ENCODE measurements at regions not wholly inside any gene's neighbourhood (a gene's known extent, or its start where the extent isn't known, plus 50 kb on each side); places are given as distances from the start of the nearest gene placed in this dataset.

- no peak for DNase-seq
- H2AFZ ChIP-seq (ENCODE audit: insufficient read depth, low read depth, low read length, poor library complexity, severe bottlenecking), result no peak overlapping the region
- H3K4me3 Mint-ChIP-seq, result no peak overlapping the region
- H3K27me3 ChIP-seq (replicated peaks in 1 of 4; ENCODE audit: control extremely low read depth in 1 of 4, control insufficient read depth in 3 of 4, insufficient read depth in 4 of 4, low read length in 3 of 4), result peaks cover 0 to 7% (median 1%) of the 10 kb centered on the region in 4 experiments
- ATAC-seq (ENCODE audit: low read depth), result no peak
- TF ChIP-seq CTCF (IDR thresholded peaks at IDR 0.05), result no peak
- no peak for TF ChIP-seq EZH2 (IDR thresholded peaks at IDR 0.05; ENCODE audit: borderline replicate concordance, insufficient read depth, low read depth, low read length, poor library complexity, severe bottlenecking)
- H4K20me1 ChIP-seq (ENCODE audit: control insufficient read depth, insufficient read depth, low read length, poor library complexity, severe bottlenecking), result no peaks in the 10 kb centered on the region
- H3K27ac ChIP-seq (ENCODE audit: low read length in 2 of 2), result no peak overlapping the region
- 95% methylated on average over 5 of the region's 7 CpGs for WGBS (ENCODE audit: insufficient coverage)
- H3K9me3 ChIP-seq (ENCODE audit: control extremely low read depth in 1 of 3, control insufficient read depth in 2 of 3, insufficient read depth in 1 of 3, low read length in 2 of 3), result no peaks in the 10 kb centered on the region
- intact Hi-C loops (cut with micrococcal nuclease), result no loop called here
- no peaks in the 10 kb centered on the region for H3K79me2 ChIP-seq (ENCODE audit: control insufficient read depth, insufficient read depth, low read length)
- H3K4me1 Mint-ChIP-seq, result no peaks in the 10 kb centered on the region
- H3K9ac ChIP-seq (ENCODE audit: low read length), result no peak overlapping the region
- peaks cover 29% of the 10 kb centered on the region for H3K27me3 Mint-ChIP-seq
- ChIA-PET POLR2A (interaction anchor here (0.5 kb wide), 1 partner anchor 16 kb away, joined by 3 read pairs; no protein-coding TSS in a partner anchor), CTCF (interaction anchor here (1.3 kb wide), 1 partner anchor 10 kb away, joined by 3 read pairs; no protein-coding TSS in a partner anchor)
- H3K27ac Mint-ChIP-seq, result no peak overlapping the region
- no peaks in the 10 kb centered on the region for H3K36me3 ChIP-seq (replicated peaks in 1 of 2; ENCODE audit: control extremely low read depth in 1 of 2, control insufficient read depth in 1 of 2, extremely low read depth in 1 of 2, insufficient read depth in 2 of 2, low read length in 1 of 2)
- peaks cover 2% of the 10 kb centered on the region for H3K9me3 Mint-ChIP-seq (ENCODE audit: insufficient read depth)
- no peak overlapping the region for H3K4me2 ChIP-seq (replicated peaks; ENCODE audit: low read depth, low read length, poor library complexity, severe bottlenecking)
- H3K4me1 ChIP-seq (ENCODE audit: control insufficient read depth in 2 of 2, insufficient read depth in 2 of 2, low read length in 2 of 2), result no peaks in the 10 kb centered on the region
- H3K4me3 ChIP-seq (ENCODE audit: control extremely low read depth in 1 of 5, extremely low read depth in 1 of 5, insufficient read depth in 1 of 5, low read depth in 2 of 5, low read length in 4 of 5), result no peak overlapping the region
Observed at GRCh38 chr10:78954689-78955088, 114.1 kb upstream of the ZMIZ1 start.

GRCh38 chr10:78955206-78955605 is 113.6 kb upstream of the ZMIZ1 start:
- H3K9me3 ChIP-seq (ENCODE audit: control extremely low read depth in 1 of 3, control insufficient read depth in 2 of 3, insufficient read depth in 1 of 3, low read length in 2 of 3), result no peaks in the 10 kb centered on the region
- TF ChIP-seq CTCF (IDR thresholded peaks at IDR 0.05), result no peak
- no peak for TF ChIP-seq EZH2 (IDR thresholded peaks at IDR 0.05; ENCODE audit: borderline replicate concordance, insufficient read depth, low read depth, low read length, poor library complexity, severe bottlenecking)
- H3K4me3 ChIP-seq (ENCODE audit: control extremely low read depth in 1 of 5, extremely low read depth in 1 of 5, insufficient read depth in 1 of 5, low read depth in 2 of 5, low read length in 4 of 5), result no peak overlapping the region
- no peak overlapping the region for H3K4me2 ChIP-seq (replicated peaks; ENCODE audit: low read depth, low read length, poor library complexity, severe bottlenecking)
- no peak overlapping the region for H3K27ac ChIP-seq (ENCODE audit: low read length in 2 of 2)
- H3K4me1 ChIP-seq (ENCODE audit: control insufficient read depth in 2 of 2, insufficient read depth in 2 of 2, low read length in 2 of 2), result no peaks in the 10 kb centered on the region
- peaks cover 27% of the 10 kb centered on the region for H3K27me3 Mint-ChIP-seq
- no peak overlapping the region for H3K27ac Mint-ChIP-seq
- no peak overlapping the region for H3K4me3 Mint-ChIP-seq
- no peak for DNase-seq
- intact Hi-C loops (cut with micrococcal nuclease), result no loop called here
- H4K20me1 ChIP-seq (ENCODE audit: control insufficient read depth, insufficient read depth, low read length, poor library complexity, severe bottlenecking), result no peaks in the 10 kb centered on the region
- peaks cover 0 to 7% (median 1%) of the 10 kb centered on the region in 4 experiments for H3K27me3 ChIP-seq (replicated peaks in 1 of 4; ENCODE audit: control extremely low read depth in 1 of 4, control insufficient read depth in 3 of 4, insufficient read depth in 4 of 4, low read length in 3 of 4)
- no peaks in the 10 kb centered on the region for H3K79me2 ChIP-seq (ENCODE audit: control insufficient read depth, insufficient read depth, low read length)
- no peak for ATAC-seq (ENCODE audit: low read depth)
- no peaks in the 10 kb centered on the region for H3K4me1 Mint-ChIP-seq
- CTCF ChIA-PET, result interaction anchor here (1.3 kb wide), 1 partner anchor 9 kb away, joined by 3 read pairs; no protein-coding TSS in a partner anchor
- H2AFZ ChIP-seq (ENCODE audit: insufficient read depth, low read depth, low read length, poor library complexity, severe bottlenecking), result no peak overlapping the region
- WGBS (ENCODE audit: insufficient coverage), result 89% methylated on average over 2 of the region's 3 CpGs
- H3K9me3 Mint-ChIP-seq (ENCODE audit: insufficient read depth), result peaks cover 2% of the 10 kb centered on the region
- POLR2A ChIA-PET, result interaction anchor here (0.5 kb wide), 1 partner anchor 16 kb away, joined by 3 read pairs; no protein-coding TSS in a partner anchor
- no peaks in the 10 kb centered on the region for H3K36me3 ChIP-seq (replicated peaks in 1 of 2; ENCODE audit: control extremely low read depth in 1 of 2, control insufficient read depth in 1 of 2, extremely low read depth in 1 of 2, insufficient read depth in 2 of 2, low read length in 1 of 2)
- no peak overlapping the region for H3K9ac ChIP-seq (ENCODE audit: low read length)
